Right atrium auricular region (tissue), 2 donors: ENCODE measurements at regions not wholly inside any gene's neighbourhood (a gene's known extent, or its start where the extent isn't known, plus 50 kb on each side); places are given as distances from the start of the nearest gene placed in this dataset.

Experiments used
- DNase-seq: peaks from one replicate; pipeline ENCODE4 v3.0.0-alpha.2; 2019; ENCODE audit warnings: low spot score
- H3K27ac ChIP-seq, 2 donors: fragments of 200-600 bp; sonication (generic); 1 replicate in 1 of 2; 2 replicates in 1 of 2; pipeline ENCODE4 v1.5.1; 2016 to 2019
- H3K27me3 ChIP-seq, 2 donors: fragments of 200-600 bp; sonication (generic); one replicate each; pipeline versions ENCODE4 v1.5.1 to v1.6.0; 2017 to 2019
- H3K36me3 ChIP-seq: fragments of 200-600 bp; sonication (generic); one replicate; pipeline ENCODE4 v1.5.1; 2016
- H3K4me1 ChIP-seq, 2 donors: fragments of 200-600 bp; sonication (generic); one replicate each; pipeline versions ENCODE4 v1.5.1 to v1.6.0; 2017 to 2019
- H3K4me3 ChIP-seq, 2 donors: fragments of 200-600 bp; sonication (generic); 1 replicate in 1 of 2; 2 replicates in 1 of 2; pipeline ENCODE4 v1.5.1; 2017 to 2019; ENCODE audit warnings: mild to moderate bottlenecking in 1 of 2, moderate library complexity in 1 of 2
- H3K9me3 ChIP-seq, 2 donors: fragments of 200-600 bp; sonication (generic); one replicate each; pipeline ENCODE4 v1.5.1; 2019
- TF ChIP-seq, protein P1 (sequence below), 2 donors: fragments of 200-600 bp; sonication (generic); IDR thresholded peaks; one replicate each; pipeline ENCODE4 v1.5.1; 2019; ENCODE audit warnings: antibody characterized with exemption in 2 of 2

DNA sequence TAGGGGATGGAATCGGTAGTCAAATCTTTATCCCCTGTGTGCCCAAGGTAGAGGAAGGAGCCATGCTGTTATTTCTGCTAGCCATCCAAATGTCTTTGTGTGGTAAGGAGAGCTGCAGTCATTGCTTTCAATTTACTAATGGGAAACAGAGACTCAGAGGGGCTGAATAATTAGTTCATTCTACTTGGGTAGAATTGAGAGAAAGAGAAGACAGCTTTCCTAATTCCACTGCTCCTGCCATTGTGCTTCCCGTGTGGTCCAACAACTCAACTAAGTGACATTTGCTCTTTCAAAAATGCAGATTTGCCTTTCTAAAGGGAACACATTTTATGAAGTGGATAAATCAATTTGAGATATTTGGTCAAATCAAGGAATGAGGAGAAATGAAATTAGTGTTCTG, 136.1 kb downstream of the AQP4 start:
- TF ChIP-seq, protein P1, sequence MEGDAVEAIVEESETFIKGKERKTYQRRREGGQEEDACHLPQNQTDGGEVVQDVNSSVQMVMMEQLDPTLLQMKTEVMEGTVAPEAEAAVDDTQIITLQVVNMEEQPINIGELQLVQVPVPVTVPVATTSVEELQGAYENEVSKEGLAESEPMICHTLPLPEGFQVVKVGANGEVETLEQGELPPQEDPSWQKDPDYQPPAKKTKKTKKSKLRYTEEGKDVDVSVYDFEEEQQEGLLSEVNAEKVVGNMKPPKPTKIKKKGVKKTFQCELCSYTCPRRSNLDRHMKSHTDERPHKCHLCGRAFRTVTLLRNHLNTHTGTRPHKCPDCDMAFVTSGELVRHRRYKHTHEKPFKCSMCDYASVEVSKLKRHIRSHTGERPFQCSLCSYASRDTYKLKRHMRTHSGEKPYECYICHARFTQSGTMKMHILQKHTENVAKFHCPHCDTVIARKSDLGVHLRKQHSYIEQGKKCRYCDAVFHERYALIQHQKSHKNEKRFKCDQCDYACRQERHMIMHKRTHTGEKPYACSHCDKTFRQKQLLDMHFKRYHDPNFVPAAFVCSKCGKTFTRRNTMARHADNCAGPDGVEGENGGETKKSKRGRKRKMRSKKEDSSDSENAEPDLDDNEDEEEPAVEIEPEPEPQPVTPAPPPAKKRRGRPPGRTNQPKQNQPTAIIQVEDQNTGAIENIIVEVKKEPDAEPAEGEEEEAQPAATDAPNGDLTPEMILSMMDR (IDR thresholded peaks at IDR 0.05), result no peak
- H3K27me3 ChIP-seq, result no peaks in the 10 kb centered on the region
- DNase-seq, result no peak
- no peaks in the 10 kb centered on the region for H3K4me1 ChIP-seq
- no peak overlapping the region for H3K27ac ChIP-seq
- H3K36me3 ChIP-seq, result no peaks in the 10 kb centered on the region
- H3K4me3 ChIP-seq, result no peak overlapping the region
- no peaks in the 10 kb centered on the region for H3K9me3 ChIP-seq

DNA sequence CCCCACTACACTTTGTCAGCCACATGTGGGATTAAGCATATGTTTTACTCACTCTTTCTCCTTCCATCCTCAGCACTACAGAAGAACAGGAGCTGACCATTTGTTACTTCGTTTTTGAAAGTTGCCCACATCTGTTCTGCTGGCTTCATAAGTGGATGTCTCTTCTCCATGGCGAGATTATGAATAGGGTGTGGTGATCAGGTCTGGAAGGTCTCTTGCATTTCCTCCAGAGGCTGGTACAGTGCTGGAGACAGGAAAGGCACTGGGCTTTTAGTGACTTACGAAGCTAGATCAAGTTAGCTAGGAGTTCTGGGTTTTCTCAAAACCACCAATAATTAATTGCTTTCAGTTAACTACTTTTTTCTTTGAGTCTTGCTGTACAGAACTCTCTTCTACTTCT, 136.5 kb downstream of the AQP4 start:
- no peak for DNase-seq
- Histone ChIP-seq H3K9me3 (no peaks in the 10 kb centered on the region), H3K4me1 (no peaks in the 10 kb centered on the region), H3K27me3 (no peaks in the 10 kb centered on the region), H3K4me3 (no peak overlapping the region), H3K27ac (no peak overlapping the region), H3K36me3 (no peaks in the 10 kb centered on the region)
- TF ChIP-seq, protein P1 (IDR thresholded peaks at IDR 0.05), result no peak

DNA sequence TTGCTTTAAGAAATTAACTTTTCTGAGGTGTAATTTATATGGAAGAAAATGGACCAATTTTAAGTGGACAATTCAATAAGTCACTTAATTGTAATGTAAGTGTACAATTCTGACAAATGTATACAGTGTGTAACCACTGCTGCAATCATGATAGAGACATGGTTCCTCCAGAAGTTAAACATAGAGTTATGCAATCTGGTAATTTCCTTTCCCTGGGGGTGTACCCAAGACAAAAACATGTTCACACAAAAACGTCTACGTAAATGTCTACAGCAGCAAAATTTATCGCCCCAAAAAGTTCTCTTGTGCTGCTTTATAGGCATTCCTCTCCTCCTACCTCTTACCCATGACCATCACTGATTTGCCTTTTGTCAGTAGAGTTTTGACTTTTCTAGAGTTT, 141.5 kb downstream of the AQP4 start:
- no peaks in the 10 kb centered on the region for H3K36me3 ChIP-seq
- H3K9me3 ChIP-seq, result no peaks in the 10 kb centered on the region
- no peaks in the 10 kb centered on the region for H3K4me1 ChIP-seq
- TF ChIP-seq, protein P1 (IDR thresholded peaks at IDR 0.05), result no peak
- no peak overlapping the region for H3K4me3 ChIP-seq
- no peak for DNase-seq
- no peaks in the 10 kb centered on the region for H3K27me3 ChIP-seq
- H3K27ac ChIP-seq, result no peak overlapping the region

DNA sequence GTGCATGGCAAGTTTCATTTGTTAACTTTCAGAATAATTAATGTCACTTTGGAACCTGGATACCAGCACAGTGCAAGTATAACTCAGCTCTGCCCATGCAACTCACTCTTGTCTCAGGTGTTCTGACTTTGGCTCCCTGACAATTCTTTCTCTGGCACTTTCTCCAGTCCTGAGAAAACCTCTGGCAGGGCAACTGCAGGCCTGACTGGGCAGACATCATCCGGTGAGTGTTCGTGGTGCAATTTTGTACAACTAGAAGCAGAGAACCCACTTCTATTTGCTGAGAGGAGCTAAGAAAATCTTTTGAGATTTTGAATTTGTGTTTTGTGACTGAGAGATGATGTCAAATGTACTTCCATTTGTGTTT, 143.0 kb downstream of the AQP4 start:
- Histone ChIP-seq H3K4me1 (no peaks in the 10 kb centered on the region), H3K4me3 (no peak overlapping the region), H3K27ac (no peak overlapping the region), H3K27me3 (no peaks in the 10 kb centered on the region), H3K36me3 (no peaks in the 10 kb centered on the region), H3K9me3 (no peaks in the 10 kb centered on the region)
- TF ChIP-seq, protein P1 (IDR thresholded peaks at IDR 0.05), result no peak
- no peak for DNase-seq

DNA sequence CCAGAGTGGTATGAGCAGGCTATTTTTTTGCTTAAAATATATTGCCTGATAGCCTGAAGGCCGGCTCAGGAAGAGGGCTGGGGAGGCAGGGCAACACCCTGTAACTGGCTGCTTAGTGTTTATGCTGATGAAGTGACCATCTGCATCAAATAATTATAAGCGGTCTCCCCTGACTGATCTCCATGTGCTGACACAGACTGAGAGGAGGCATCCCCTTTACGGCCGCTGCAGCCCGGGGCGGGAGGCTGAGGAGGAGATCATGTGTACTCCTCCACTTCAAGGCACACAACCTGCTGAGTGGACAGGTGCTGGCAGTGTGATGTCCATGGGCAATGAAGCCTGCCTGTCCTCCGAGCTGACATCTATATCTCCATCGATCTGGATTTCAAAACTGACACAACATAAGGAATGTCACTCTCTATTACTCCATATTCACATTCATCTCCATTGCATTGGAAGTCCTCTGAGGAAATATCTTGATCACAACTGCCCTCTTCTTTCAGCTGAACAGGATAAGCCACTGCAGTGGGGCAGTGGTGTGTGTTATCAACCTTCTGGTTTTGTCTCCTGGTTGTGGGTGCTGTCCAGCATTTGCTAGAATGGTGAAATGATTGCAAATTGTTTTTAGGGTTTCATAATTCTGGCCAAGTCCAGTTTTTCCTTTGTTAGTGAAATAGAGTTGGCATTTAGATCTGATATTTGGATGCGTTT, 143.5 kb downstream of the AQP4 start:
- Histone ChIP-seq H3K27ac (no peak overlapping the region), H3K36me3 (no peaks in the 10 kb centered on the region), H3K27me3 (no peaks in the 10 kb centered on the region), H3K9me3 (no peaks in the 10 kb centered on the region), H3K4me3 (no peak overlapping the region), H3K4me1 (no peaks in the 10 kb centered on the region)
- TF ChIP-seq, protein P1 (IDR thresholded peaks at IDR 0.05), result no peak
- DNase-seq, result no peak

DNA sequence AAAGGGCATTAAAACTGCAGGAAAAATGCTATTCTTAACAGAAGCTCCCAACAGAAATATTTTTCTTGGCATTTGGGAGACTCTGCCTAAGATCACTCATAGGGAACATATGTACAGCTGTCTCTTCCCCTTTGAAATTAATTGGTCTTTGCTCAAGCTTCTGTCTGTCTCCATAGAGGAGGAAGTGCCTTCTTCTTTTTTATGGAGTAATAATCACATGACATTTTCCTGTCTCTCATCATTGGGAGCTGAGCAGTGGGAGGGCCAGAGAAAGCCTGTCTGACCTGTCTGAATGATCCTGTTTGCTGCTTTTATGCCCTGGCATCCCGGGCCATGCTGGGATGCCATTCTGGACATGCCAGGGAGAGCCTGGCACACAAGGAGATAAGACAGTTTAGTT, 145.6 kb downstream of the AQP4 start:
- Histone ChIP-seq H3K9me3 (no peaks in the 10 kb centered on the region), H3K4me3 (no peak overlapping the region), H3K4me1 (no peaks in the 10 kb centered on the region), H3K27ac (no peak overlapping the region), H3K36me3 (no peaks in the 10 kb centered on the region), H3K27me3 (no peaks in the 10 kb centered on the region)
- no peak for DNase-seq
- TF ChIP-seq, protein P1 (IDR thresholded peaks at IDR 0.05), result no peak
